Spinal cord (tissue), 9 donors: ENCODE measurements at regions not wholly inside any gene's neighbourhood (a gene's known extent, or its start where the extent isn't known, plus 50 kb on each side); places are given as distances from the start of the nearest gene placed in this dataset.

Experiments used
- DNase-seq, 6 donors: peaks; one replicate each; pipeline versions ENCODE4 v3.0.0 to v3.0.0-alpha.2; 2013 to 2015; ENCODE audit warnings: low spot score in 6 of 6, low read depth in 4 of 6
- H3K27ac ChIP-seq: one replicate; pipeline ENCODE4 v1.5.1; 2013; ENCODE audit warnings: low read depth, low read length, control low read depth
- H3K27me3 ChIP-seq: one replicate; pipeline ENCODE4 v1.6.1; 2013; ENCODE audit warnings: low read length; ENCODE audit not compliant: control insufficient read depth, insufficient read depth
- H3K36me3 ChIP-seq: one replicate; pipeline ENCODE4 v1.6.1; 2013; ENCODE audit warnings: low read length; ENCODE audit not compliant: control insufficient read depth, insufficient read depth
- H3K4me1 ChIP-seq: one replicate; pipeline ENCODE4 v1.6.1; 2013; ENCODE audit warnings: low read length; ENCODE audit not compliant: control insufficient read depth, insufficient read depth
- H3K4me3 ChIP-seq: one replicate; pipeline ENCODE4 v1.5.1; 2013; ENCODE audit warnings: low read depth, low read length, control low read depth
- H3K9me3 ChIP-seq: one replicate; pipeline ENCODE4 v1.6.1; 2013; ENCODE audit warnings: low read length; ENCODE audit not compliant: control insufficient read depth, insufficient read depth
- WGBS: methylation state at CpG from one replicate; pipeline ENCODE4 v1.1.5; 2013; ENCODE audit warnings: missing lambda C conversion rate; ENCODE audit not compliant: insufficient coverage; 5-methylcytosine and 5-hydroxymethylcytosine counted together
- donor health status: healthy.

DNA sequence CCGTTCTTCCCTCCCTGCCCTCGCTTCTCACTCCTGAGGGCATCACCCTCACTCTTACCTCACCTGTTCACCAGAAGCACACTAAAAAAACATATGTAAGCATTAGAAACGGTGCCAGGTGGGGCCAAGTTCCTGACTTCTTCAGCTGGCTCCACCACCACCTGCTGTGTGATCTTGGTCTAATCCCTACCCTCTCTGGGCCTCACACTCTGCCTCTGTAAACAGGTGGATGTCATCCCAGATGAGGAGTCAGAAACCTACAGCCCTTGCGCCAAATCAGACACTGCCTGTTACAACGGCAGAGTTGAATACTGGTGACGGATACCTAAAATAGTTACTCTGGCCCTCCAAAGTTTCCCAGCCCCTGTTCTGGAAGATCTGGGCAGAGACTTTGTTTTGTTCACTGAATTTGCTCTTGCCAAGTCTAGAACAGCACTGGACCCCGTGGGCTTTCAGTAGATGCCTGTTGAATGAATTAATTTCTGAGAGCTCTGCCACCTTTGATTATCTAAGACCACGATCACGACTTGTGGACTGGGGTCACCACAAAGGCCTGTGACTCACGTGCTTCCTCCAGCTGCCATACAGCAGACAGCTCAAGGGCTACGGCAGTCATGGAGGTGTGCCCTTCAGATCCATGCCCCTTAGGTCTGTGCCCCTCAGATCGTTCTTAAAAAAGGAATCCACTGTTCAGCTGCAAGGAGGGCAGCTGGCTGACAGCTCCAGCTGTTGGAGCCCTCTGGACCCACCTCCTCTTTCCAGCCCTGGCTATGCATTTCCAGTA lies 71.9 kb downstream of the GSC start:
- no peaks in the 10 kb centered on the region for H3K9me3 ChIP-seq
- H3K27me3 ChIP-seq = no peaks in the 10 kb centered on the region
- no peak overlapping the region for H3K4me3 ChIP-seq
- DNase-seq = no peak
- no peak overlapping the region for H3K27ac ChIP-seq
- 78% methylated on average over 12 of the region's 12 CpGs for WGBS
- peaks cover 7% of the 10 kb centered on the region for H3K4me1 ChIP-seq
- H3K36me3 ChIP-seq = no peaks in the 10 kb centered on the region

DNA sequence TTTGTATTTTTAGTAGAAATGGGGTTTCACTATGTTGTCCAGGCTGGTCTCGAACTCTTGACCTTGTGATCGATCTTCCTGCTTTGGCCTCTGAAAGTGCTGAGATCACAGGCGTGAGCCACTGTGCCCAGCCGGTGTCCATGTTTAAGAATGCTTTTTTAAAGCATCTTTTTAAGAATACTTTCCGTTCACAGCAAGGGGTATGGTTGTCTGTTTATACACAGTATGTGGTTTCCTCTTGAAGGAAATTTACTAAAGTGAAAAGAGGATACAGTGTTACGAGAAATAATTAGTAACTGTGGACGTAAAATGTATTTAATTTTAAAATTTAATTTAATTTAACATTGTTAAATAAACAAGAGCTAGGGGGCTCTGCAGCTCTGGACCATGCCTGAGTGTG lies 73.4 kb downstream of the GSC start:
- H3K27me3 ChIP-seq = no peaks in the 10 kb centered on the region
- no peaks in the 10 kb centered on the region for H3K36me3 ChIP-seq
- 85% methylated on average over 2 of the region's 7 CpGs for WGBS
- H3K4me3 ChIP-seq = no peak overlapping the region
- no peak overlapping the region for H3K27ac ChIP-seq
- no peak for DNase-seq
- no peaks in the 10 kb centered on the region for H3K9me3 ChIP-seq
- H3K4me1 ChIP-seq = peaks cover 7% of the 10 kb centered on the region

DNA sequence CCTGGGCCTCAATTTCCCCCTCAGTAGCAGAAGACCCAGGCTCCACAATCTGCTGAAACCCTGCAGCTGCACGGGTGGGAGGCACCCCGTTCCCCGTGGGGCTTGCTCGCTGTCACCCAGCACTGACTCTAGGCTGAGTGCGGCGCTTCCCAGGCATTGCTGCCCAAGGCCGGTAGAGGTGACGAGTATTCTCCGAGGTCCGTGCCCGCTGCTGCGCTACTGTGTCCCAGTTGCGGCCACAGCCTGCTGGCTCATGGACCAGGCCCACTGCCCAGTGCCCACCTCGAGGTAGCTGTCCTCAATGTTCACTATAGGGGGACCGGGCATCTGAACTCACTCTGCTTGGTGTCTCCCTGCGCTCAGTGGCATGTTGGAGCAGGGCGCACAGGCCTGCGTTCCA lies 74.7 kb downstream of the GSC start:
- peaks cover 7% of the 10 kb centered on the region for H3K4me1 ChIP-seq
- H3K27me3 ChIP-seq = no peaks in the 10 kb centered on the region
- no peak overlapping the region for H3K27ac ChIP-seq
- no peak overlapping the region for H3K4me3 ChIP-seq
- 94% methylated on average over 18 of the region's 18 CpGs for WGBS
- H3K36me3 ChIP-seq = no peaks in the 10 kb centered on the region
- DNase-seq = no peak
- H3K9me3 ChIP-seq = no peaks in the 10 kb centered on the region

DNA sequence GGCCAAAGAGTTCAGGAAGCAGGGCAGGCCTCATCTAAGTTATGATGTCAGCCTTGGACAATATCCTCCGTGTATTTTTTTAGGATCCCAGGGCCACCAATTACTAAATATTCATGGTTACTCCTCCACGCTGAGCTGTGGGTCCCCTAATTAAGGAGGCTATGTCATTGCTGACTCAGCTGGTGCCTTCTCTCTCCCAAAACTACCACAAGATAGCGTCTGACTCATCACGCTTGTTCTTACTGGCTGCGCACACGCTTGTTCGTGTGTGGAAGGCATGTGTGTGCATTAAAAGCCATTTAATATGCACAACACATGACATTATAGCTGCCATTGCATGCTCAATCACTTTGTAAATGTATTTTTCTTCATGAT lies 78.3 kb downstream of the GSC start:
- Histone ChIP-seq H3K4me3 (no peak overlapping the region), H3K4me1 (peaks cover 11% of the 10 kb centered on the region), H3K9me3 (no peaks in the 10 kb centered on the region), H3K36me3 (no peaks in the 10 kb centered on the region), H3K27me3 (peaks cover 4% of the 10 kb centered on the region), H3K27ac (no peak overlapping the region)
- no peak for DNase-seq
- WGBS = 87% methylated on average over 2 of the region's 7 CpGs

DNA sequence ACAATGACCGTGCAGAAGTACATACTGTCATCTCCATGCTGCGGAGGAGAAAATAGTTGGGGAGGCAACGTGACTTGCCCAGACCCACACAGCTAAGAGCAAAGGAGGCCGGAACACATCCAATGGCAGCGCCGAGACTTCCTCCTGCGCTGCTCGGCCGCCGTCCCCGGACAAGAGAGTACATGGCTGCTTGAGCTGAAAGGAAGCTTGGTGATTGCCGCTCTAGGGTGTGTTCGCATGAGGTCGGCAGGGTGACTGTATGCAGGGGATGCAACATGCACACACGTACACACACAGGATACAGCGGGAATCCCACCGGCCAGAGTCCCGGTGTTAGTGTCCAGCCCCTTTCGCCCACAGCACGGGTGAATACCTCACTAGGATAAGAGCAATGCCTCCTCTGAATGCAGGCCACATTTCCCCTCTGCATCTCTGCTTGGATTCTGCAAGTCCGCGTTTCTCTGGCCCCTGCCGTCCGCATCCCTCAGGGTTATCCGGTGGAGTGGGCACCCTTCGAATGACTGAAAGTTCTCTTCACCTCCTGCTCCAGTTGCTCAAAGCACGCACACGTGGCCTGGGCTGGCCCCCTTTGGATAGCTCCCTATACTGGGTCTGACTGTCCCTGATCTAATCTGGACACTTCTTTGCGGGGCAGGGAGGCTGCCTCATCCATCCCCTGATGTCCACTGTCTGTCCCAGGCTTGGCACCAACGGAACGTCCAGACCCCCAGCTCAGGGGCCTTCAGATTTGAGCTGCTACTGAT lies 78.8 kb downstream of the GSC start:
- no peak overlapping the region for H3K4me3 ChIP-seq
- peaks cover 11% of the 10 kb centered on the region for H3K4me1 ChIP-seq
- H3K27me3 ChIP-seq = peaks cover 4% of the 10 kb centered on the region
- WGBS = 91% methylated on average over 31 of the region's 31 CpGs
- no peak for DNase-seq
- no peak overlapping the region for H3K27ac ChIP-seq
- H3K36me3 ChIP-seq = no peaks in the 10 kb centered on the region
- H3K9me3 ChIP-seq = no peaks in the 10 kb centered on the region

DNA sequence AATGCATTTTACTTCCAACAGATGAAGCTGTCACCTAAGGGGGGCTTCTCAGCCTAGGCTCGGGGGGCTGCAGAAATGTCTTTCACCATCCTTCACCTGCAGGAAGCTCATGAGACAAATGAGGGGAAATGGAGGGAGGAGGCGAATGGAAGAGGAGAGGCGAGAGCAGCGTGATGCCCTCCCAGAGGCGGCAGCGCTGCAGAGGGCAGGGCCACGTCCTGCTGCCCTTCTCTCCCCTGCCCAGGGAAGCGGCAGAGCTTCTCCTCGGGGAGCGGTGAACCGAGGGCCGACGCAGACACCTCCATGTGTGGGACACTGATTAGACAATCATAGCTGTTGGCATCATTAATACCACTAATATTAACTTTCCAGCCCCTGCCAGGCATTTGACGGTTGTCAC lies 78.3 kb downstream of the SERPINA3 start:
- Histone ChIP-seq H3K27me3 (peaks cover 4% of the 10 kb centered on the region), H3K4me3 (no peak overlapping the region), H3K9me3 (no peaks in the 10 kb centered on the region), H3K36me3 (no peaks in the 10 kb centered on the region), H3K4me1 (peaks cover 10% of the 10 kb centered on the region), H3K27ac (no peak overlapping the region)
- no peak for DNase-seq
- 92% methylated on average over 10 of the region's 14 CpGs for WGBS

DNA sequence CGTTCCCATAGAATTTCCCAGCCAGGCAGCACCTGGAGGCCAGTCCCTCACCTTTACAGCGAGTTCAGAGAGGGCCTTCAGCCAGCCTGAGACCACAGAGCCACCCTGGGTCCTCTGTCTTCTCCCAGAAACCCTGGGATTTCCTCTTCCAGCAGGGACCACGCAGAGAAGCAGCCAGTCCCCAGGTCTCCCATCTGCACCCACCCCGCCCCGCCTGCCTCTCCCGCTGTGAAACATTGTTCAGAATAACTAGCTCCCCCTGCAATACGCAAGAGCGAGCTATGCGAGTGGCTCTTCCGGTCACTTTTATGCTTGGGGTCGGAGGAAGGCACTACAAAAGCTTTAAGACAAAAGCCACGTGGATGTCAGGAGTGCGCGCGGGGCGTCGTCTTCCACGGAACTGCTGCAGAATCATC lies 77.8 kb downstream of the SERPINA3 start:
- WGBS = 72% methylated on average over 18 of the region's 18 CpGs
- H3K4me3 ChIP-seq = no peak overlapping the region

DNA sequence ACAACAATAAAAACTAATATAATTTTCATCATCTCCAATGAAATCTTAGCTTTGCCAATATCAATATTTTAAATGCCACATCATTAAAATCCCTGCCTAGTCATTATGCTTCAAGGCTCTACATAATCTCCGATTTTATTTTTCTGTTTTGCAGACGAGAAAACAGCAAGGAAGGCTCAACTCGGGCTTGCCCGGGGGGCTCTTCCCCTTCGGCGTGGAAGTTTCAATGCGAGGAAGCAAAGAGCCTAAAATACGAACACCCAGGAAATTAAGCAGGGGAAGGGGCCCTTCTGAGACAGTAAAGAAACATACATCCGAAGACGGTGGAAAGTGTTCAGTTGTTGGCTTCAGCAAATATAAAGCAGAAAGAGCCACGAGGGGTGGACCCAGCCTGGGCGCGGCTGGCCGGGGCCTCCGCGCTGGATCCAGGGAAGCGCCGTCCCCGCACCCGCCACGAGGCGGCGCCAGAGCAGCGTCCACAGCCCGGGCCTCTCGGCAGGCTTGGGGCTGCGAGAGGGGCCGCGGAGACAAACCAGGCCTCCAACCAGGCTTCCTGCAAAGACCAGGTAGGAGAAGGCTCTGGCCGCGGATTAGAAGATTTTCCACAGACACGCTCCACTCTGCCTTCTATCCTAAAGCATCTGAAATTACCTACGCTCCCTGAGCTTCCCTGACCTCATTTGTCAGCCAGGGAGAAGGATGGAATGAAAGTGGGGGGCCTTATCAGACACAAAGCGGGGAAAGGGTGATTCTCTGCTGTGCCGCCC lies 77.2 kb downstream of the SERPINA3 start:
- peaks cover 8% of the 10 kb centered on the region for H3K4me1 ChIP-seq
- WGBS = 18% methylated on average over 34 of the region's 35 CpGs
- peak; percentile 40 to 89 (median 56) for DNase-seq
- H3K9me3 ChIP-seq = no peaks in the 10 kb centered on the region
- no peaks in the 10 kb centered on the region for H3K36me3 ChIP-seq
- peaks cover 4% of the 10 kb centered on the region for H3K27me3 ChIP-seq
- H3K4me3 ChIP-seq = no peak overlapping the region
- no peak overlapping the region for H3K27ac ChIP-seq

More for the DNA sequence above, 77.8 kb downstream of the SERPINA3 start:
- no peaks in the 10 kb centered on the region for H3K36me3 ChIP-seq
- peaks cover 8% of the 10 kb centered on the region for H3K4me1 ChIP-seq
- H3K27ac ChIP-seq = no peak overlapping the region
- no peaks in the 10 kb centered on the region for H3K9me3 ChIP-seq
- no peak for DNase-seq
- peaks cover 4% of the 10 kb centered on the region for H3K27me3 ChIP-seq

DNA sequence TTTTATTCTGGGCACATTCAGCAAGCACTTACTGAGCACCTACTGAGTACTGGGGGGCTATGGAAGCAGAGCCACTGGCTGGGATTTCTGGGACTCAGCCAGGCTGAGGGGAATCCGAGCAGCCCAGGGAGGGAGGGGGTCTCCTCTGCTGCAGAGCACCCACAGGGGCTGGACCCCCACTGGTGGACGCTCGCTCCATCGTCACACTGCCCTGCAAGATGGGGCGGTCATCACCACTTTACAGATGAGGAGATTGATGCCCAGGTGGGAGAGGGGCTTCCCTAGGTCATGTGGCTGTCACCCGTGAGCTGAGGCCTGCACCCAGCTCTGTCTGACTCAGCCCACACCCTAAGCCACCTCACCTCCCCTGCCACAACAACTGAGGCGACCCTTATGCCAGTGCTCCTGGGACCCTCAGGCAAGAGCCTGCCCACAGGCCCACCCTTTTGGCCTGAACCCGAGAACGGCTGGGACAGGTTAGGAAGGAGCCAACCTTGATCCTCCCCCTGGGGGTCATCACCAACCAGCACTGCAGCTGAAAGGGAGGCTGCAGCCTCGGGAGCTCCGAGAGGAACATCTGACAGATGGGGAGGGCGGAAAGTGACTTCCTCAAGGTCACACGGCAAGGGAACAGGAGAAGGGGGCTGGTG lies 74.4 kb downstream of the SERPINA3 start:
- peaks cover 4% of the 10 kb centered on the region for H3K27me3 ChIP-seq
- no peak overlapping the region for H3K27ac ChIP-seq
- peaks cover 14% of the 10 kb centered on the region for H3K4me1 ChIP-seq
- H3K36me3 ChIP-seq = no peaks in the 10 kb centered on the region
- WGBS = 85% methylated on average over 13 of the region's 13 CpGs
- DNase-seq = no peak
- no peak overlapping the region for H3K4me3 ChIP-seq
- H3K9me3 ChIP-seq = no peaks in the 10 kb centered on the region
